ENCODE measurements at regions not wholly inside any gene's neighbourhood (a gene's known extent, or its start where the extent isn't known, plus 50 kb on each side); places are given as distances from the start of the nearest gene placed in this dataset.

DNA sequence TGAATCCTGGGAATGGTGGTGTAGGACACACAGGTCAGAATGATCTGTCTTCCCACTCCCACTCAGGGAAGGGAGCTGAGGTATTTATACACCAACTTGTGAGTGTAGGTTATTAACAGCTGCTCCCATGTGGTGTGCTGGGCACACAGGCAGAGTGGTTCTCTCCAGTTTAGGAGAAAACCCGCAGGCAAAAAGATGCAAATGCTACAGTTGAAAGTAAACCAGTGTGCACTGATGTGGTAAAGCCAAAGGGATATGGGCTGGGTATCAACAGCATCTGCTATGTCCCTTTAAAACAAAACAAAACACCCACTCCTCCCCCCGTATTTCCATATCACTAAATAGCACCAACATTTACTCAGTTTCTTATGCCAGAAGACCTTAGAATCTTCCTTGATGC is 75.4 kb upstream of the SYT13 start:
- TF ChIP-seq, protein P1, sequence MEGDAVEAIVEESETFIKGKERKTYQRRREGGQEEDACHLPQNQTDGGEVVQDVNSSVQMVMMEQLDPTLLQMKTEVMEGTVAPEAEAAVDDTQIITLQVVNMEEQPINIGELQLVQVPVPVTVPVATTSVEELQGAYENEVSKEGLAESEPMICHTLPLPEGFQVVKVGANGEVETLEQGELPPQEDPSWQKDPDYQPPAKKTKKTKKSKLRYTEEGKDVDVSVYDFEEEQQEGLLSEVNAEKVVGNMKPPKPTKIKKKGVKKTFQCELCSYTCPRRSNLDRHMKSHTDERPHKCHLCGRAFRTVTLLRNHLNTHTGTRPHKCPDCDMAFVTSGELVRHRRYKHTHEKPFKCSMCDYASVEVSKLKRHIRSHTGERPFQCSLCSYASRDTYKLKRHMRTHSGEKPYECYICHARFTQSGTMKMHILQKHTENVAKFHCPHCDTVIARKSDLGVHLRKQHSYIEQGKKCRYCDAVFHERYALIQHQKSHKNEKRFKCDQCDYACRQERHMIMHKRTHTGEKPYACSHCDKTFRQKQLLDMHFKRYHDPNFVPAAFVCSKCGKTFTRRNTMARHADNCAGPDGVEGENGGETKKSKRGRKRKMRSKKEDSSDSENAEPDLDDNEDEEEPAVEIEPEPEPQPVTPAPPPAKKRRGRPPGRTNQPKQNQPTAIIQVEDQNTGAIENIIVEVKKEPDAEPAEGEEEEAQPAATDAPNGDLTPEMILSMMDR (IDR thresholded peaks at IDR 0.05), result no peak
- Histone ChIP-seq H3K27me3 (ENCODE audit: control insufficient read depth in 2 of 2, insufficient read depth in 2 of 2, low read length in 2 of 2) (peaks cover 28 to 36% of the 10 kb centered on the region in 2 donors), H3K27ac (ENCODE audit: low read depth in 1 of 2, low read length in 2 of 2) (no peak overlapping the region), H3K36me3 (replicated peaks in 1 of 2; ENCODE audit: control insufficient read depth in 1 of 2, insufficient read depth in 2 of 2, low read length in 2 of 2) (no peaks in the 10 kb centered on the region), H3K4me2 (replicated peaks; ENCODE audit: extremely low read depth, low read length, poor library complexity, severe bottlenecking) (no peak overlapping the region), H3K4me3 (replicated peaks in 1 of 3; ENCODE audit: low read depth in 2 of 3, low read length in 3 of 3) (no peak overlapping the region), H3K4me1 (ENCODE audit: control insufficient read depth in 1 of 2, insufficient read depth in 2 of 2, low read length in 2 of 2) (no peaks in the 10 kb centered on the region), H4K20me1 (ENCODE audit: insufficient read depth, low read length) (no peaks in the 10 kb centered on the region), H3K79me2 (ENCODE audit: insufficient read depth, low read length) (no peaks in the 10 kb centered on the region), H3K9ac (ENCODE audit: insufficient read depth, low read length, poor library complexity, severe bottlenecking) (no peak overlapping the region), H2AFZ (ENCODE audit: insufficient read depth, low read depth, low read length, poor library complexity, severe bottlenecking) (no peak overlapping the region), H3K9me3 (replicated peaks in 1 of 2; ENCODE audit: control insufficient read depth in 1 of 2, insufficient read depth in 1 of 2, low read length in 2 of 2) (no peaks in the 10 kb centered on the region)
- H3K9me3 Mint-ChIP-seq, result no peaks in the 10 kb centered on the region
- DNase-seq, result no peak
- H3K4me1 Mint-ChIP-seq, result no peaks in the 10 kb centered on the region
- H3K27me3 Mint-ChIP-seq (ENCODE audit: low read depth in 3 of 3), result peaks cover 30 to 40% (median 31%) of the 10 kb centered on the region in 3 donors
- no peak overlapping the region for H3K27ac Mint-ChIP-seq
- no peaks in the 10 kb centered on the region for H3K36me3 Mint-ChIP-seq
- intact Hi-C loops (cut with micrococcal nuclease), result no loop called here
- H3K4me3 Mint-ChIP-seq, result peak overlapping the region in 1 of 2 donors; percentile 11
- WGBS (ENCODE audit: insufficient coverage), result 87% methylated on average over 2 of the region's 2 CpGs

GRCh38 chr11:45355706-45356041 is 69.5 kb upstream of the SYT13 start:
- H3K9me3 Mint-ChIP-seq, result peaks cover 6 to 22% (median 15%) of the 10 kb centered on the region in 7 donors
- no peak for DNase-seq
- Histone ChIP-seq H3K4me1 (ENCODE audit: control insufficient read depth in 1 of 2, insufficient read depth in 2 of 2, low read length in 2 of 2) (peaks cover 9 to 10% of the 10 kb centered on the region in 2 donors), H4K20me1 (ENCODE audit: insufficient read depth, low read length) (no peaks in the 10 kb centered on the region), H3K36me3 (replicated peaks in 1 of 2; ENCODE audit: control insufficient read depth in 1 of 2, insufficient read depth in 2 of 2, low read length in 2 of 2) (no peaks in the 10 kb centered on the region), H3K9me3 (replicated peaks in 1 of 2; ENCODE audit: control insufficient read depth in 1 of 2, insufficient read depth in 1 of 2, low read length in 2 of 2) (peaks cover 0 to 8% of the 10 kb centered on the region in 2 donors), H3K4me2 (replicated peaks; ENCODE audit: extremely low read depth, low read length, poor library complexity, severe bottlenecking) (peak overlapping the region; percentile 71), H3K4me3 (replicated peaks in 1 of 3; ENCODE audit: low read depth in 2 of 3, low read length in 3 of 3) (peak overlapping the region in 1 of 3 experiments; percentile 62), H3K27me3 (ENCODE audit: control insufficient read depth in 2 of 2, insufficient read depth in 2 of 2, low read length in 2 of 2) (peaks cover 26 to 32% of the 10 kb centered on the region in 2 donors), H3K27ac (ENCODE audit: low read depth in 1 of 2, low read length in 2 of 2) (no peak overlapping the region), H2AFZ (ENCODE audit: insufficient read depth, low read depth, low read length, poor library complexity, severe bottlenecking) (peak overlapping the region; percentile 79), H3K79me2 (ENCODE audit: insufficient read depth, low read length) (no peaks in the 10 kb centered on the region), H3K9ac (ENCODE audit: insufficient read depth, low read length, poor library complexity, severe bottlenecking) (no peak overlapping the region)
- intact Hi-C loops (cut with micrococcal nuclease), result no loop called here
- H3K27ac Mint-ChIP-seq, result peak overlapping the region in 1 of 7 donors; percentile 14
- WGBS (ENCODE audit: insufficient coverage), result 11% methylated on average over 3 of the region's 5 CpGs
- H3K27me3 Mint-ChIP-seq (ENCODE audit: low read depth in 3 of 3), result peaks cover 28 to 37% (median 29%) of the 10 kb centered on the region in 3 donors
- no peaks in the 10 kb centered on the region for H3K36me3 Mint-ChIP-seq
- peak overlapping the region; percentile 47 to 66 for H3K4me3 Mint-ChIP-seq
- TF ChIP-seq, protein P1 (IDR thresholded peaks at IDR 0.05), result no peak
- peaks cover 5% of the 10 kb centered on the region for H3K4me1 Mint-ChIP-seq
